Adrenal gland (tissue), 5 donors: ENCODE measurements at regions not wholly inside any gene's neighbourhood (a gene's known extent, or its start where the extent isn't known, plus 50 kb on each side); places are given as distances from the start of the nearest gene placed in this dataset.

Experiments
- CTCF ChIP-seq, 6 experiments: fragments of 450-650 bp in 4 of 6; fragments of 200-600 bp in 2 of 6; sonication (generic) in 1 of 6; IDR thresholded peaks; 1 replicate in 5 of 6; 2 replicates in 1 of 6; pipeline versions ENCODE4 v1.5.1 to v1.8.0; 2016 to 2021; ENCODE audit warnings: antibody characterized with exemption in 6 of 6, mild to moderate bottlenecking in 2 of 6, moderate library complexity in 1 of 6
- POLR2A ChIP-seq, 2 donors: fragments of 450-650 bp; IDR thresholded peaks; one replicate each; pipeline ENCODE4 v1.6.1; 2017; ENCODE audit warnings: antibody characterized with exemption in 2 of 2, mild to moderate bottlenecking in 2 of 2, moderate library complexity in 1 of 2
- donor health status: DM: no; HTN: no; CAD: no.

GRCh38 chr20:48562586-48563116, 265.1 kb downstream of the PREX1 start:
- TF ChIP-seq CTCF (IDR thresholded peaks at IDR 0.05) (no peak), POLR2A (IDR thresholded peaks at IDR 0.05) (no peak)
